ENCODE measurements at regions not wholly inside any gene's neighbourhood (a gene's known extent, or its start where the extent isn't known, plus 50 kb on each side); places are given as distances from the start of the nearest gene placed in this dataset.
"Not testable (repeated sequence)": the region's sequence is repeated elsewhere in the genome, so short reads cannot be mapped to it uniquely, and the experiment has no call there.

DNA sequence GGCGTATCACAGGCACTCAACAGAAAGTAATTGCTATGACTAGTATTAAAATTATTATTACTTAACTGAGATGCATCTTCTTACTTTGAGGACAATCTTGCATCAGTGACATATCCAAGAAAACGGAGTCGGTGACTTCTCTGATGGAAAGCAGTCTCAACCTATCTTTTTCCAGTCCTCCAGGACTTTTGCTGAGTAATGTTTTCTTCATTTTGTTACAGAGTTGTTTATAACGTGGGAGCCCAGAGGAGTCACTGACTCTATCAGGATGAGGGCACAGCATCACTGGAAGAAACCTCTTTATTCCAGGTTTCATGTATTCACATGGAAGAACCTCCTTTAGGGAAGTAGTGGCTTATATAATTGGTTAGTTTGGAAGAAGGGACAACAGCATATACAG, 51.5 kb upstream of the MELK start:
- FAIRE-seq, result no peak

DNA sequence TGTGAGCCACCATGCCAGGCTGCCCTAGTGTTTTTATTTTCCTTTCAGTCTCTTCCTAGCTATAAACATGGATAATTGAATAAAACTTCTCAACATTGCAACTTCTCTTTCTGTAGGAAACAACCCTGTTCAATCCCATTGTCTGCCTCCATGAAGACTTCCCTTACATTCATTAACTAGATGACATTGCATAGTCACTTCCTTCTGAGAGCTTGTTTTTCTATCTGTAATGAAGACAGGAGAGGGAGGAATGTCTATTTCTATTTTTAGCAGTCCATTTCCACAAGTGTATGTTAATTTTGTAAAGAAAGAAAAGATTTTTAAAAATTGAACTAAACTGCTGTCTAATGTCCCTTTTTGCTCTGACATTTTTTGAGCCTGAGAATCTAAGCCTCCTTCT, 55.6 kb upstream of the MELK start:
- no peak for FAIRE-seq

DNA sequence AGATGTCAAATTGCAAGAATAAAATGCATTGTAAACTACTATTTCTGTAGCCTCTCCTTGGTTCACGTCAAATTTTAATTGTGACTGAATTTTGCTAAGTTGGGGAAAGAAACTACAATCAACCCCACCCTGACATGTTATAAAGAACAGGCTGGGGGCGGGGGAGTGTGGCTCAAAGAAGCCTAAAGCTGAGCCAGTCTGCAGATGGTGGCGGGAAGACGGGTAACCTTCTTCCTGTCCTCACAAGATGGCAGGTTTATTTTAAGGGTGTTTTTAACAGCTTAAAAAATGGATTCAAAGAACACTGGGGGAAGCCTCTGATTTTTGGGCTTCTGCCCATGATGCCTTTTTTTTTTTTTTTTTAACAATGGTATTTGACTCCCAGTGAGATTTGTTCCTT, 68.5 kb upstream of the MELK start:
- FAIRE-seq, result no peak

DNA sequence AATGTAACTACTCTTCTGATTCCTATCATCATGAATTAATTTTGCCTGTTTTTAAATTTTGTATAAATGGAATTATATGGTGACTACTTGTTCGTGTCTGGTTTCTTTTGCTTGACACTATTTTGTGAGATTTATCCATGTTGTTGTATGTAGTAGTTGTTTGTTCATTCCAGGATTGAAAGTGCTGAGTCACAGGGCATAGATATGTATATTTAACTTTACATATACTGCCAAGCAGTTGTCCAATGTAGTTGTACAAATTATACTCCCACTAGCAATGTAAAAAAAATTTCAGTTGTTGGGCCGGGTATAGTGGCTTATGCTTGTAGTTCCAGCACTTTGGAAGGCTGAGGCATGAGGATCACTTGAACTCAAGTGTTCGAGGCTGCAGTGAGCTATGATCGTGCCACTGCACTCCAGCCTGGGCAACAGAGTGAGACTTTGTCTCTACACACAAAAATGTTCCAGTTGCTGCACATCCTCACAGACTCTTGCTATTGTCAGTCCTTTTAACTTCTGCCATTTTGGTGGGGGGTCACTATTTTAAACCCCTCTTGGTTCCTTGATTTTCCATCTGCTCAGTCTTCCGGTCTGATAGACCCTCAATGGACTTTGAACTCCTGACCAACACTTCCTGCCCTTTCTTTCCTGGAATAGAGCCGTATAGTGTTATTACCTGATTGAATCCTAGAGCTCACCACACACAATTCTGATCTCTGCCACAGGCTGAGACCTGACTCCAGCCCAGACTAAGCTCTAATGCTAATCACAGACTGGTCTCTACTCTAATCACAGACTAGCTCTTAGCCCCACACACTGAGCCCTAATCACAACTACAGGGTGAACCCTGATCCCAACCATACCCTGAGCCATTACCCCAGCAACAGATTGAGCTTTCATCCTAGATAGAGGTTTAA, 69.3 kb upstream of the MELK start:
- FAIRE-seq, result no peak

DNA sequence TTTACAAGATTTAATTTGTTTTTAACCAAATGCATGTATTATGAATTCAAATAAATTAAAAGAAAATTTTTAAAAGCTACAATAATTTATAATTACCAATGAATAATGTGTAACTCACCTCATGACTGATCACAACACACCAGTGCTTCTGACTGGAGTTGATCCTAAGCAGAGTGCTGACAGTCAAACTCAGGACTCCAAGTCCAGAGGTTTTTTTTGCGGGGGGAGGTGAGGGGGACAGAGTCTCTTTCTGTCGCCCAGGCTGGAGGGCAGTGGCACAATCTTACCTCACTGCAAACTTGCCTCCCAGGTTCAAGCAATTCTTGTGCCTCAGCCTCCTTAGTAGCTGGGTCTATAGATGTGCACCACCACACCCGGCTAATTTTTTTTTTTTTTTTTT, 71.0 kb upstream of the MELK start:
- FAIRE-seq, result no peak

DNA sequence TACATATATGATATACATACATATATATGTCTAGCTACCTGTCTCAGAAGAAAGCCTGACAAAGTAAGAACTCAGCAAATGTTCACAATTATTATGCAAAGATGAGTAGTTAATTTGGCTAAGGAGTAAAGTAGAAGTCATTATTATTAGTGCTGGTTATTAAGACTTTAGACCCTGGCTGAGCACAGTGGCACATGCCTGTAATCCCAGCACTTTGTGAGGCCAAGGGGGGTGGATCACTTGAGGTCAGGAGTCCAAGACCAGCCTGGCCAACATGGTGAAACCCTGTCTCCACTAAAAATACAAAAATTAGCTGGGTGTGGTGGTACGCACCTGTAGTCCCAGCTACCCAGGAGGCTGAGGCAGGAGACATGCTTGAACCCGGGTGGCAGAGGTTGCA, 71.8 kb upstream of the MELK start:
- not testable (repeated sequence) for FAIRE-seq

DNA sequence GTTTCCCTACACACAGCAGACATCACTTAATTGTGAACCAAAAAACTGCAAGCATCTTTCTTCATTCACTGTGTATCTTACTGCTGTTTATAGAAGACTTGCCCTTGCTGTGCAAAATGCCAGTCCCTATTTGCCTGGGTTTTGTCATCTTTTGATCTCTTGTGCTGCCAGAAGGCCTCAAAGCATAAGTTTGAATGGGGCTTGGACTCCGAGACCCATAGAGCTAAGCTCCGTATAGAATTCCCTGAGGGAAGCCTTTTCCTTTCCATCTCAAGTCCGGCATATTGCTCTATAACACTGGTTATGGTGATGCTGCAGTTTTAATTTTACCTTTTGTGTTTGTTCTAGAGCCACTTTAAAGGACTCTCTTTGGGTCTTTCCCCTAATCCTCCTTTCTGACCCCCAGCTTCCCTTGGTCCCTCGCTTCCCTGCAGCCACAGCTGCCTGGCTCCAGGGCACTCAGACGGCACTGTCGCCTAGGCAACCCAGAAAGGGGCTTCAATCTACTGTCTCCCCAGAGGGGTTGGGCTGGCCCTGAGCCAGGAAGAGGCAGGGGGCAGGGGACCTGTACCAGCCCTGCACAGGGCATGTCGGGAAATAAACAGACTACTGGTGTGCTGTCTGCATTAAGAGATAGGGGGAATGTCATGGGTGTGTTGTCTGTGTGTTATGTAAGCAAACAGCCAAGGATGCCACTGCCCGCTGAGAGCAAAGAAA, 73.4 kb upstream of the MELK start:
- no peak for FAIRE-seq

DNA sequence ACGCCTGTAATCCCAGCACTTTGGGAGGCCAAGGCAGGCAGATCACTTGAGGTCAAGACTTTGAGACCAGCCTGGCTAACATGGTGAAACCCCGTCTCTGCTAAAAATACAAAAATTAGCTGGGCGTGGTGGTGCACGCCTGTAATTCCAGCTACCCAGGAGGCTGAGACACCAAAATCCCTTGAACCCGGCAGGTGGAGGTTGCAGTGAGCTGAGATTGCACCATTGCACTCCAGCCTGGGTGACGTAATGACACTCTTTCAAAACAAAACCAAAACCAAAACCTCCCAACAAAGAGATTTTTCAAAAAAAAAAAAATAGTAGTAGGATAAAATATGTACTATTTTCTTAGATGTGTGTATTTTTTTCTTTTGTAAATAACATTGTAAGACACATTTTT, 79.1 kb upstream of the MELK start:
- FAIRE-seq, result not testable (repeated sequence)

DNA sequence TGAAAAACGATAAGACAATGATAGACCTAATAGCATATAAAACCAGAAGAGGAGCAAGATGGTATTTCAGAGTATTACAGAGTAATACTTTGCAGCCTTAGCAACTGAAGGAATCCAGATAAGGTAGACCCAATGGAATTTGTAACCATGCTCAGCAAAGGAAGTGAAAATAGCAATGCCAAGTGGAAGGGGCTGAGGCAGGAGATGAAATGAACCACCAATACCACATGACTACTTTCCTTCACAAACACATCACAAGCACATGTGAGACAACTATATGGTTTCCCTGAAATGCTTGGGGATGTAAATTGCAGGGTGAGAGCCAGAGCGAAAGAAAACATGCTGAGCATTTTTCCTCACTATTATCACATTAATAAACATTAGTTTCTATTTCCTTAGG, 79.8 kb upstream of the MELK start:
- FAIRE-seq, result no peak

DNA sequence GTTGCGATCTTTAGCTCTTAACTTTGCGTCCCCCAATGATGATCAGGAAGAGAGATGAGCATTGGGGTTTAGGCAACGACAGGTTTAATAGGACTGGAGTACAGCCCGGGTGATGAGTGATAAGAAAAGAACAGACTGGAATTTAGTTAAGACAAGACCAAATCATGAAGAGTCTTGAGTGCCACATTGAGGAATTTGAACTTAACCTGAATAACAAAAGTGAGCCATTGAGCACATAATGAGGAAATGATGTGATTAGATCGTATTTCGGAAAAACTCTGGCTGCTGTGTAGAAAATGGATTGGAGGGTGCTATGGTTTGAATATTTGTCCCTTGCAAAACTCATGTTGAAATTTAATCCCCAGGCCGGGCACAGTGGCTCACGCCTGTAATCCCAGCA, 83.2 kb upstream of the MELK start:
- FAIRE-seq, result no peak

DNA sequence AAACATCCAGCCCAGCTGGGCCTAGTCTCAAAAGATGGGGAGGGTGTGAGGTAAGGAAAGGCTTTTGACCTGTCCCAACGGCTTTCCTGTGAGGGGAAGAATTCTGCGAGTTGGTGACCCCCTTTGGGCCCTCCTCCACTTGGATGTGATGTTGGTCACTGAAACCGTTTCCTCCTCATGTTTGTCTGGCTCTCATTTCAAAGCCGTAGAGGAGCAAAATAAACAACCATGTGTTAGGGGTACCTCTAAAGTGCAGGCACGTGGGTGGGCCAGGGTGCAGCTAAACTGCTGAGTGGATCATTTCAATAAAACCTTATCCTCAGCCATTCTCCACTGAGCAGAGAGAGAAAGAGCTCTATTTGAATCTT, 84.3 kb upstream of the MELK start:
- no peak for FAIRE-seq

DNA sequence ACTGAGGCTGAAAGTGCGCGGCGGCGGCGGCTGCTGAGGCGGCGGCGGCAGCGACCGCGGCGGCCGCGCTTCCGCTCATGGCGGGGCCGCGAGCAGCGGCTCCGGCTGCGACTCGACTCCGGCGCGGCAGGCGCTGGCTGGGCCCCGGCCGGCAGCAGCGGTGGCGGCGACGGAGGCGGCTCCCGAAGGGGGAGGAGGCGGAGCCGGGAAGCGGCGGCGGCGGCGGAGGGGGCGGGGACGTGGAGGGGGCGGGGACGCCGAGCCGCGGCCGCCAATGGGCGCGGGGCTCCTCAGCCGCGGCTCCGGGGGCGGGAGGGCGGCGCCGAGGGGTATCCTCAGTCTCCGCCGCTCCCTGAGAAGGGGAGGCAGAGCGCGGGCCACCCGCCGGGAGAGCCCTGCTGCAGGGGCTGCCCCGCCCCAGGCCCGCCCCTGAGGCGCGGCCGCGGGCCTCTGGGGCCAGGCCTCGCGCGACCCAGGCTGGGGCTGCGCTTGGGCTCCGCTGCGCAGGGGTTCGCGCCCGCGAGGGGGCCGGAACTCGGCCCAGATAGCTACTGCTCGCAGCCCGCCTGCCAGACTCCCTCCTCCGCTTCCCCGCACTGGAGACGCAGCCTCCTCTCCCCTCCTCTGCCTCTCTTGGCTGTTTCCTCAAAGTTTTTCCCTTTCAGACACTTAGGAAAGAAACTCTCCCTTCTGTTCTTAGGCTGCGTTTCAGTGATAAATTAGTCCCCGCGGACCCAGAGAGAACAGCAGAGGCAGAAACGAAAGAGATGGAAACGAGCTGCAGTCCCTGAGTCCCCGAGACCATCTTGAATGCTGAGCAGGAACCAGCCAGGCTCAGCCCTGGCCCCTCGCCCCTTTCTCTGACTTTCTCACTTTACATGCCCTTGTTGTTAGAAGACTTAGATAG, 85.0 kb upstream of the MELK start:
- FAIRE-seq, result no peak

DNA sequence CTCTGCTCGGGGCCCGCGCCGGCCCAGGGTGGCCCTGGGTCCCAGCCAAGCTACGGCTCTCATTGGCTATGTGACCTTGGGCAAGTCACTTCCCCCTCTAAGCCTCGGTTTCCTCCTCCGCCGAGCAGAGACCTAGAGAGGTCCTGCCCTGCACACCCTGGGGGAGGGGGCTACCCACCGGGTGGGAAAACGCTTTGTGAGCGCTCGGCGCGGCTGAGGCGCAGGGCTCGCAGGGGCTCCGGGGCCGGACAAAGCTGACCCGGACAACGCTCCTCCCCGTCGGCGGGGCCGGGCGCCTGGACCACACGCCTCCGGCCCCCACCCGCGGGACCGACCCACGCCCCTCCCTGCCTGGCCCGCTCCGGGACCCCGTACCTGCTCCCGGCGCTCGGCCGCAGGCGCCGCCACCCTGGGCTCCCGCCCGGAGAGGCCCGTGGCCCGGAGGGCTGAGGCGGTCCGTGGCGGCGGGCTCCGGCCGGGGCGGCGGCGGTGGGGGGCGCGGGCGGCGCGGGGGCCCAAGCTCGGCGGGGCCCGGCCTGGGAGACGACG, 85.7 kb upstream of the MELK start:
- FAIRE-seq, result no peak

DNA sequence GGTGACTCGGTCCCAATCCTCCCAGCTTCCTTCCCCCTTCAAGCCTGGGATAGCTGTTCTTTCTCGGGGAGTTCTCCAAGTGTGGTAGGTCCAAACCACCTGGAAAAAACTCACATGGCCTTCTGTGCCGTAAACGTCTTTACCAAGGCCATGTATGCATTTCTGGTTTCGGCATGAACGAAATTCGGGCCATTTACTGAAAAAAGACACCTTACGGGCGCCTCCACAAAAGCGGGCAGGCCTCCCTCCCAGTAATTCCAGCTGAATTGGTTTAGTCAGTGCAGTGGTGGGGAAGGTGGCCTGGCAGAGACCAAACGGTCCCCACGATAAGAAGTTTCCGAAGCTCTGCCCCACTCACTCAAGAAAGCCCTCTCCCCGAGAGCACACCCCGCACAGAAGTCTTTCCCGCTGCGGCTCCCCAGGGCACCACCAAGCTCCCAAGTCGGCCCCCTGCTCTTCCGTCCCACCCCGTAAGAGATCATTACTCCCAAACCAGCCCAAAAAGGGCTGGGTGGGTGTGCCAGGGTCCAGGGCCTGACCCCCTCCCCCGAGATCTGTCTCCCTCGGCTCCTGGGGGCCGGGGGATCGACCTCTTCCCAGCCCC, 86.3 kb upstream of the MELK start:
- FAIRE-seq, result no peak

DNA sequence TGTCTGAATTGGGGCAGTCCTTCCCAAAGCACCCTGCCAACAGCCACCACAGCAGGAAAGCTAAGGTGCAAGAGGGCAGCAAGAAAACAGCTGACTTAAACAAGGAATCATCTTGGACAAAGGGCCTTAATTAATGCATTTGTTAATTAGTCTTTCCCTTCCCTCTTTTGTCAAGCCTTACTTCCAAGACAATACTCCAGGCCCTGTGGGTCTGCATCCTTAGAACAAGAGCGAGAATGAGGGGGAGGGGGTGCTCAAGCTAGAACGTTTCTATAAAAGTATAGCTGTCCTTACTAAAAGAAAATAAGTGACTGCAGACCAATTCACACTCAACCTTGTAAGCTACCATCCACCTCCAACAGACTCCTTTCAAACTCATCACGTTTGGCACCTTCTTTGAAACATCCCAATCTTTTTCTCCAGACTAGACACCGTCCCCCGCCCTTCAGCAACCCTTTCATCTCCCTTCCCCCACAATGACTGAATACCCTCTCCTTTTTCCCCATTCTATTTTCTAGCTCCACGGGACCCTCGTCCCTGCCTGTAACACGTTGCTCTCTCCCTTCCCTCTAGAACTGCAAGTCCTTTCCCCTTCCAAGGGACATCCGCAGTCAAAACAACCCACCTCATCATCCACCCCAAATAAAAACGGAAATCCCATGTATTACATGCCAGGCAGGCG, 85.7 kb upstream of the RNF38 start:
- FAIRE-seq, result no peak

DNA sequence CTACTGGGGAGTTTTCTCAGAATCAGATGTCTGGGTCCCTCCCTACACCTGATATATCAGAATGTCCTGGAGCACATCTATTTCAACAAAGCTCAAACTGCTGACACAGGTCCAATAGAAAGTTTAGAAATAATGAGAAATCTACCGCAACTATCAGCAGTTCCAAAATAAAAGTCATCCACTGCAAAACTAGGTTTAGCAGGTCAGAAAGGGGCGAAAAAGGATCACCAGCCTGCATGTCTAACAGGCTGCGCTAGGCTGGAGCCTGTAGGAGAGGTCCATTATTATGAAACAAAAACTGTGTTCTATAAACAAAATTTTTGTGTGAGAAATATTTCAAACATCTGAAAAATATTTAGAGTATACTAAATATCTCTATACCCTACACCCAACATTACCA, 84.1 kb upstream of the RNF38 start:
- no peak for FAIRE-seq

DNA sequence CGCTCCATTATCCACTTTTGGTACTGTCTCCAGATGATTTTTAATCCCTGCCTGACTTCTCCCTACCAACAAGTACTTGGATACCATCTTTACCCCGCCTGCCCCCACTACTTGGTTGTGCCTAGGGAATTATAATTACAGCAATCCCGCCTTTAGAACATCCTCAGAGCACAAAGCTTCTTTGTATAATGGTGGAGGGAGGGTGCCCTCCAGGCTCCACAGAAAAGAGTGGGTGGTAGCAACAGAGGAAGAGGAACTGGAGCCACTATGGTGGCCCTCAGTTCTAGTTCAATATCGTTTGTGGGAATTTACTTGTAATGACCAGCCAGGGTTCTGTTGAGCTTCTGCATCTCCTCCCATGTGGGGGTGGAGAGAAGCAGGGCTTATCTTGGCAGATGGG, 79.0 kb upstream of the RNF38 start:
- no peak for FAIRE-seq

DNA sequence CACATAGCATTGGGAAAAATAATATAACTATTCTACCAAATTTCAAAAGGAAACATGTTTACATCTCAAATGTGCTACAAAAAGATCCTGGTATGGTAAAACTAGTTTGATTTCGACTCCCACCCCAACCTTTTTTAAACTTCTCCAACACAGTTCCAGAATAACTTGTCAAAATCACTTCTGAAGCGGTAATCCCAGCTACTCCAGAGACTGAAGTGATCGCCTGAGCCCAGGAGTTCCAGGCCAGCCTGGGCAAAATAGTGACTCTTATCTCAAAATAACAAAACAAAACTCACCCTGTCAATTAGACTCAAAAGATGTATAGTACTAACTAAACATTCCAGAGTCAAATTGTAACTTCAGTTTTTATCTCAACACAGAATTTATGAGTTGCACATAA, 71.3 kb upstream of the RNF38 start:
- FAIRE-seq, result no peak

DNA sequence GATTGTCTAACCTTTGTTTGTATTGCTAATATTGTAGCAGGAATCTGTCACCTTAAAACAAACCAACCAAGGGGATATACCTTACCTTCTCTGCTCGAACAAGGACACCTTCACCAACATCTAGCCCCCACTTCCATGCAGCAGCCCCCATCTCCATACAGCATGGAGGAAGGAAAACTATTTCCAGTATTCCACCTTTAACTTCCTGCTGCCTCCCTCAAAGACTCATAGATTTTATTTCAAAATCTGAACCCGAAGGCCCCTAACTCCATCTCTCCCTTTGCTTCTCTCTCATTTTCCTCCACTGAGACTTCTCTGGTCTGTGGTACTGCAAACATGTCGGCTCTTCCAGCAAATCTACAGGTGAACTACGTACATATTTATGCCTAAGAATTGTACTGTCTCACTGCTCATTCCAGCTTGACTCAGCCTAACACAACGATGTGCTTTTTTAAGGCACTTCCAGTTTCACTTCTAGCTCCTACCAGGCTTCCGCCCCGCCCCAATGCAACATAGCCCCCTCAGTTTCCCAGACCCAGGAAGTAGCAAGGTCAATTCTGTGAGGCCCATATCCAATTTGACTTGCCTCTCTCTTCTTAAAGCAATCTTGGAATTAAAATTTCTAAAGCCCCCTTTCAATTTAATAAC, 70.7 kb upstream of the RNF38 start:
- peak; percentile 77 for FAIRE-seq

DNA sequence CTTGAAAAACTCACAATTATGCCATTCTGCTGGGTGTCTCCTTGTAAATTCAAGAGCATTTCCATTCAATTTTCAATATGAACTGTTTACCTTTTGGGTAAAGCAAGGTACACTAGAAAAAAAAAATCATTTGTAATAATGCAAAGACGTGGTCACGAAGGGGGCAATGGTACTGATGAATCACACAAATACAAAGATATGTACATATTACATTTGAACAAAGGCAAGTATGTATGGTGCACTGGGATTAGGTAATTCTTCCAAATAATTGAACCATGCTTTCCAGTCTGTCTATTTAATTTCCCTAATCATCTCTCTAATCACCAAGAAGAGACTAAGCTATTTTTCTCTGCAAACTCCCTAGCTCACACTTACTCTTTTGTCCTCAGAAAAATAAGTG, 63.4 kb upstream of the RNF38 start:
- FAIRE-seq, result no peak

DNA sequence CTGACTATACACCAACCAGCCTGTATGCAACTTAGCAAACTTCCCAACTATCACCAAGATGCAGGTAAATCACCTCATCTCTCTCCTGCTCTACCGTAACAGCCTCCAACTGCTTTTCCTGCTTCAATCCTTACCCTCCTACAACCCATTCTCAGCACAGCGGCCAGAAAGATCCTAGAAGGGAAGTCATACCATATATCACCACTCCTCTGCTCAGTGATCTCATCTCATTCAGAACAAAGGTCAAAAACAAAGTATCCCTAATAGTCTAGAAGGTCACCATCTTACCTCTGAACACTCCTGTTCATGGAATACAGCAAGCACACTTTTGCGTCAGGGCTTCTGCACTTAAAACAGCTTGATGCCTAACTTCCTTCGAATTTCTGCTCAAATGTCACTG, 62.2 kb upstream of the RNF38 start:
- no peak for FAIRE-seq
